IPS-18a (cell line): ENCODE measurements at regions not wholly inside any gene's neighbourhood (a gene's known extent, or its start where the extent isn't known, plus 50 kb on each side); places are given as distances from the start of the nearest gene placed in this dataset.

Experiments used
- H3K27ac ChIP-seq: one replicate; pipeline ENCODE4 v1.5.1; 2013; ENCODE audit warnings: low read length
- H3K27me3 ChIP-seq: one replicate; pipeline ENCODE4 v1.6.1; 2013; ENCODE audit warnings: mild to moderate bottlenecking, low read length; ENCODE audit not compliant: control insufficient read depth, insufficient read depth
- H3K36me3 ChIP-seq: one replicate; pipeline ENCODE4 v1.6.1; 2013; ENCODE audit warnings: low read depth, low read length; ENCODE audit not compliant: control insufficient read depth
- H3K4me1 ChIP-seq: one replicate; pipeline ENCODE4 v1.6.1; 2013; ENCODE audit warnings: low read depth, low read length; ENCODE audit not compliant: control insufficient read depth
- H3K4me3 ChIP-seq: one replicate; pipeline ENCODE4 v1.5.1; 2013; ENCODE audit warnings: low read length
- H3K9ac ChIP-seq: one replicate; pipeline ENCODE4 v1.6.1; 2013; ENCODE audit warnings: mild to moderate bottlenecking, low read length, moderate library complexity
- H3K9me3 ChIP-seq: one replicate; pipeline ENCODE4 v1.6.1; 2013; ENCODE audit warnings: low read depth, low read length; ENCODE audit not compliant: control insufficient read depth

GRCh38 chr9:16039218-16039987 is 486.6 kb downstream of the CCDC171 start:
- no peak overlapping the region for H3K4me3 ChIP-seq
- H3K27me3 ChIP-seq = no peaks in the 10 kb centered on the region
- no peaks in the 10 kb centered on the region for H3K9me3 ChIP-seq
- no peak overlapping the region for H3K27ac ChIP-seq
- no peaks in the 10 kb centered on the region for H3K36me3 ChIP-seq
- peaks cover 23% of the 10 kb centered on the region for H3K4me1 ChIP-seq
- H3K9ac ChIP-seq = no peak overlapping the region

GRCh38 chr9:16039988-16040761 is 487.3 kb downstream of the CCDC171 start:
- no peaks in the 10 kb centered on the region for H3K9me3 ChIP-seq
- no peaks in the 10 kb centered on the region for H3K36me3 ChIP-seq
- H3K9ac ChIP-seq = no peak overlapping the region
- peaks cover 23% of the 10 kb centered on the region for H3K4me1 ChIP-seq
- no peaks in the 10 kb centered on the region for H3K27me3 ChIP-seq
- peak overlapping the region; percentile 4 for H3K4me3 ChIP-seq
- no peak overlapping the region for H3K27ac ChIP-seq

GRCh38 chr9:16043756-16044578 is 491.1 kb downstream of the CCDC171 start:
- no peak overlapping the region for H3K4me3 ChIP-seq
- no peak overlapping the region for H3K9ac ChIP-seq
- H3K36me3 ChIP-seq = no peaks in the 10 kb centered on the region
- peaks cover 21% of the 10 kb centered on the region for H3K4me1 ChIP-seq
- H3K9me3 ChIP-seq = no peaks in the 10 kb centered on the region
- no peak overlapping the region for H3K27ac ChIP-seq
- no peaks in the 10 kb centered on the region for H3K27me3 ChIP-seq

- no peaks in the 10 kb centered on the region for H3K9me3 ChIP-seq
- peaks cover 16% of the 10 kb centered on the region for H3K4me1 ChIP-seq
- H3K36me3 ChIP-seq = no peaks in the 10 kb centered on the region
- H3K27me3 ChIP-seq = no peaks in the 10 kb centered on the region
- H3K4me3 ChIP-seq = no peak overlapping the region
- no peak overlapping the region for H3K27ac ChIP-seq
- no peak overlapping the region for H3K9ac ChIP-seq
These were observed 491.7 kb downstream of the CCDC171 start for GRCh38 chr9:16044579-16044881.

- no peaks in the 10 kb centered on the region for H3K9me3 ChIP-seq
- no peak overlapping the region for H3K4me3 ChIP-seq
- no peak overlapping the region for H3K9ac ChIP-seq
- peaks cover 6% of the 10 kb centered on the region for H3K4me1 ChIP-seq
- no peaks in the 10 kb centered on the region for H3K36me3 ChIP-seq
- H3K27me3 ChIP-seq = no peaks in the 10 kb centered on the region
- no peak overlapping the region for H3K27ac ChIP-seq
These were observed 492.9 kb downstream of the CCDC171 start for GRCh38 chr9:16045651-16046280.

GRCh38 chr9:16046713-16047112 is 493.9 kb downstream of the CCDC171 start:
- Histone ChIP-seq H3K9me3 (no peaks in the 10 kb centered on the region), H3K36me3 (no peaks in the 10 kb centered on the region), H3K4me3 (no peak overlapping the region), H3K9ac (no peak overlapping the region), H3K4me1 (no peaks in the 10 kb centered on the region), H3K27ac (no peak overlapping the region), H3K27me3 (no peaks in the 10 kb centered on the region)

- Histone ChIP-seq H3K9me3 (no peaks in the 10 kb centered on the region), H3K4me3 (no peak overlapping the region), H3K27me3 (no peaks in the 10 kb centered on the region), H3K9ac (no peak overlapping the region), H3K36me3 (no peaks in the 10 kb centered on the region), H3K4me1 (no peaks in the 10 kb centered on the region), H3K27ac (no peak overlapping the region)
These were observed 495.3 kb downstream of the CCDC171 start for GRCh38 chr9:16048129-16048528.

GRCh38 chr9:16052146-16052545 is 499.3 kb downstream of the CCDC171 start:
- Histone ChIP-seq H3K27me3 (no peaks in the 10 kb centered on the region), H3K27ac (no peak overlapping the region)

GRCh38 chr9:16052757-16053530 is 500.1 kb downstream of the CCDC171 start:
- H3K4me1 ChIP-seq = no peaks in the 10 kb centered on the region
- H3K9ac ChIP-seq = no peak overlapping the region
- H3K9me3 ChIP-seq = no peaks in the 10 kb centered on the region
- H3K4me3 ChIP-seq = no peak overlapping the region
- no peaks in the 10 kb centered on the region for H3K27me3 ChIP-seq
- H3K36me3 ChIP-seq = no peaks in the 10 kb centered on the region
- H3K27ac ChIP-seq = no peak overlapping the region

More at GRCh38 chr9:16052146-16052545, 499.3 kb downstream of the CCDC171 start:
- no peaks in the 10 kb centered on the region for H3K9me3 ChIP-seq
- H3K4me3 ChIP-seq = no peak overlapping the region
- no peaks in the 10 kb centered on the region for H3K4me1 ChIP-seq
- no peak overlapping the region for H3K9ac ChIP-seq
- H3K36me3 ChIP-seq = no peaks in the 10 kb centered on the region

GRCh38 chr9:16057541-16057940 is 504.7 kb downstream of the CCDC171 start:
- H3K4me1 ChIP-seq = peaks cover 17% of the 10 kb centered on the region
- H3K27ac ChIP-seq = no peak overlapping the region

More at GRCh38 chr9:16057541-16057940, 504.7 kb downstream of the CCDC171 start:
- H3K4me3 ChIP-seq = no peak overlapping the region
- no peaks in the 10 kb centered on the region for H3K27me3 ChIP-seq
- H3K36me3 ChIP-seq = no peaks in the 10 kb centered on the region
- H3K9me3 ChIP-seq = no peaks in the 10 kb centered on the region
- H3K9ac ChIP-seq = no peak overlapping the region
